Erythroblast (primary cell): ENCODE measurements at regions not wholly inside any gene's neighbourhood (a gene's known extent, or its start where the extent isn't known, plus 50 kb on each side); places are given as distances from the start of the nearest gene placed in this dataset.

Experiments used
- GATA1 ChIP-seq: IDR thresholded peaks from 2 replicates; pipeline ENCODE4 v1.6.1; 2011; ENCODE audit warnings: low read depth, mild to moderate bottlenecking, control low read depth, low read length, moderate library complexity
- POLR2A ChIP-seq: IDR thresholded peaks from 2 replicates; pipeline ENCODE4 v1.6.1; 2011; ENCODE audit warnings: mild to moderate bottlenecking, low read length

DNA sequence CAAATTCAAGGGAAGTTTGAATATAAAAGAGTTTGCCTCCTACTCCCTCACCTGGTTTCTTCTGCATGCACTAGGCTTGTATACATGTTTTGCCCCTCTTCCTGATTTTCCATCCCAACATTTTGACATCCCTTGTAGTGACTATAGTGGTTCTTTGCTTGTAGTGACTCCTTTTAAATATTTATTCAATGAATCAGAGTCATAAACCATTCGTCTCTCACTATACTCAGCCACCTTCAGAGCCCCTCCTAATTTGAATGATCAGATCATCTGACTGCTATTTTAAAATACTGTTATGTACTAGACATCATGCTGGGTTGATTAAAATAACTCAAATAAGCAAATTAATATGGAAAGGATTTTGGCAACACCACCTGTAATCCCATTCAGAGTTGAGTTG, 492.1 kb upstream of the PIK3C3 start:
- no peak for TF ChIP-seq POLR2A
- no peak for TF ChIP-seq GATA1
